Fibroblast of lung (primary cell): ENCODE measurements at regions not wholly inside any gene's neighbourhood (a gene's known extent, or its start where the extent isn't known, plus 50 kb on each side); places are given as distances from the start of the nearest gene placed in this dataset.

ENCODE experiments used
- DNase-seq, 2 donors: peaks; one replicate each; pipeline versions ENCODE4 v3.0.0 to v3.0.0-alpha.2; 2010; ENCODE audit warnings: low read depth in 2 of 2
- H2AFZ ChIP-seq: 2 replicates; pipeline ENCODE4 v1.5.1; 2012; ENCODE audit warnings: low read length, control low read depth, inconsistent platforms
- H3K27ac ChIP-seq: 2 replicates; pipeline ENCODE4 v1.5.1; 2011; ENCODE audit warnings: low read length, control low read depth; ENCODE audit not compliant: insufficient read depth
- H3K27me3 ChIP-seq: 2 replicates; pipeline ENCODE4 v1.5.1; 2011; ENCODE audit warnings: mild to moderate bottlenecking, low read length; ENCODE audit not compliant: control insufficient read depth, insufficient read depth
- H3K36me3 ChIP-seq: 2 replicates; pipeline ENCODE4 v1.5.1; 2011; ENCODE audit warnings: low read length; ENCODE audit not compliant: control insufficient read depth, insufficient read depth
- H3K4me1 ChIP-seq: 2 replicates; pipeline ENCODE4 v1.5.1; 2011; ENCODE audit warnings: low read length; ENCODE audit not compliant: control insufficient read depth, insufficient read depth; ENCODE audit errors: extremely low read depth
- H3K4me2 ChIP-seq: 2 replicates; pipeline ENCODE4 v1.5.1; 2011; ENCODE audit warnings: low read length, control low read depth; ENCODE audit not compliant: insufficient read depth; ENCODE audit errors: extremely low read depth
- H3K4me3 ChIP-seq, 4 experiments: fragments of 200-600 bp in 1 of 4; sonication (generic) in 1 of 4; replicated peaks in 1 of 4; 2 replicates each; pipeline ENCODE4 v1.5.1; 2011 to 2016; ENCODE audit warnings: low read length in 4 of 4, low read depth in 3 of 4, mild to moderate bottlenecking in 3 of 4, control low read depth in 2 of 4, inconsistent platforms in 1 of 4, mixed read lengths in 1 of 4; ENCODE audit not compliant: insufficient read depth in 1 of 4; ENCODE audit errors: control extremely low read depth in 1 of 4
- H3K79me2 ChIP-seq: 2 replicates; pipeline ENCODE4 v1.5.1; 2012; ENCODE audit warnings: mild to moderate bottlenecking, low read length, inconsistent platforms; ENCODE audit not compliant: control insufficient read depth, insufficient read depth
- H3K9ac ChIP-seq: 2 replicates; pipeline ENCODE4 v1.5.1; 2011; ENCODE audit warnings: mild to moderate bottlenecking, low read length, control low read depth; ENCODE audit not compliant: insufficient read depth
- H3K9me3 ChIP-seq: 2 replicates; pipeline ENCODE4 v1.5.1; 2012; ENCODE audit warnings: low read depth, low read length; ENCODE audit not compliant: control insufficient read depth, insufficient read depth
- H4K20me1 ChIP-seq: 2 replicates; pipeline ENCODE4 v1.5.1; 2011; ENCODE audit warnings: low read length; ENCODE audit not compliant: control insufficient read depth, insufficient read depth; ENCODE audit errors: extremely low read depth
- EZH2 ChIP-seq: IDR thresholded peaks from 2 replicates; pipeline ENCODE4 v1.5.1; 2012; ENCODE audit warnings: low read length, control low read depth, mild to moderate bottlenecking; ENCODE audit errors: missing control alignments
- TF ChIP-seq, protein P1 (sequence below), 2 donors: IDR thresholded peaks in 1 of 2; conservative IDR thresholded peaks in 1 of 2; 1 replicate in 1 of 2; 2 replicates in 1 of 2; pipeline ENCODE4 v1.5.1; 2011 to 2012; ENCODE audit warnings: low read length in 2 of 2, control low read depth in 1 of 2, inconsistent platforms in 1 of 2, low read depth in 1 of 2, mild to moderate bottlenecking in 1 of 2

- Histone ChIP-seq H3K4me2 (no peak overlapping the region), H3K9ac (no peak overlapping the region), H3K36me3 (no peaks in the 10 kb centered on the region), H3K27me3 (no peaks in the 10 kb centered on the region), H3K27ac (no peak overlapping the region), H3K4me1 (no peaks in the 10 kb centered on the region), H3K79me2 (no peaks in the 10 kb centered on the region), H4K20me1 (no peaks in the 10 kb centered on the region), H2AFZ (no peak overlapping the region), H3K4me3 (no peak overlapping the region), H3K9me3 (no peaks in the 10 kb centered on the region)
- TF ChIP-seq, protein P1, sequence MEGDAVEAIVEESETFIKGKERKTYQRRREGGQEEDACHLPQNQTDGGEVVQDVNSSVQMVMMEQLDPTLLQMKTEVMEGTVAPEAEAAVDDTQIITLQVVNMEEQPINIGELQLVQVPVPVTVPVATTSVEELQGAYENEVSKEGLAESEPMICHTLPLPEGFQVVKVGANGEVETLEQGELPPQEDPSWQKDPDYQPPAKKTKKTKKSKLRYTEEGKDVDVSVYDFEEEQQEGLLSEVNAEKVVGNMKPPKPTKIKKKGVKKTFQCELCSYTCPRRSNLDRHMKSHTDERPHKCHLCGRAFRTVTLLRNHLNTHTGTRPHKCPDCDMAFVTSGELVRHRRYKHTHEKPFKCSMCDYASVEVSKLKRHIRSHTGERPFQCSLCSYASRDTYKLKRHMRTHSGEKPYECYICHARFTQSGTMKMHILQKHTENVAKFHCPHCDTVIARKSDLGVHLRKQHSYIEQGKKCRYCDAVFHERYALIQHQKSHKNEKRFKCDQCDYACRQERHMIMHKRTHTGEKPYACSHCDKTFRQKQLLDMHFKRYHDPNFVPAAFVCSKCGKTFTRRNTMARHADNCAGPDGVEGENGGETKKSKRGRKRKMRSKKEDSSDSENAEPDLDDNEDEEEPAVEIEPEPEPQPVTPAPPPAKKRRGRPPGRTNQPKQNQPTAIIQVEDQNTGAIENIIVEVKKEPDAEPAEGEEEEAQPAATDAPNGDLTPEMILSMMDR (conservative IDR thresholded peaks at IDR 0.05 in 1 of 2, IDR thresholded peaks at IDR 0.05 in 1 of 2; ENCODE audit: low read depth in 1 of 2, low read length in 2 of 2) = no peak
- TF ChIP-seq EZH2 = no peak
- DNase-seq = no peak
Observed at GRCh38 chr13:65756071-65756671, 1474.0 kb downstream of the PCDH9 start.

DNA sequence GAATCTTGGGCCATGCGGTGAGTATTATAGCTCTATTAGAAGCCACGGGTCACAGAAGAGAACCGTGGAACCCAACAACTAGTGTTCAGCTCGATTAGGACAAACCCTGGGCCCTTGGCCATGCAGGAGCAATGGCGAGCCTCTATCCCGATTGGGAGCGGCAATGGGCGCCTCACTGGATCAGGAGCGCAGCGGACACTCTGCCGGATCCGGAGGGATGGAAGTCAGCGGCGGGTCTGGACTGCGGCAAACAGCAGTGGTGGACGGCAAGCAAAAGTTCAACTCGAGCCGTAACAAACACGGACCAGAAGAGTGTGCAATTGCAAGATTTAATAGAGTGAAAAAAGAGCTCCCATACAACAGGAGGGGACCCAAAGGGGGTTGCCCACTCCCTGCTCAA is 1481.9 kb downstream of the PCDH9 start:
- Histone ChIP-seq H3K4me3 (no peak overlapping the region), H2AFZ (no peak overlapping the region), H4K20me1 (no peaks in the 10 kb centered on the region), H3K27me3 (no peaks in the 10 kb centered on the region), H3K9me3 (no peaks in the 10 kb centered on the region), H3K27ac (no peak overlapping the region), H3K4me1 (no peaks in the 10 kb centered on the region), H3K4me2 (no peak overlapping the region), H3K36me3 (no peaks in the 10 kb centered on the region), H3K9ac (no peak overlapping the region), H3K79me2 (no peaks in the 10 kb centered on the region)
- no peak for DNase-seq
- TF ChIP-seq, protein P1 (conservative IDR thresholded peaks at IDR 0.05 in 1 of 2, IDR thresholded peaks at IDR 0.05 in 1 of 2; ENCODE audit: low read depth in 1 of 2, low read length in 2 of 2) = no peak
- TF ChIP-seq EZH2 = no peak

- no peaks in the 10 kb centered on the region for H3K27me3 ChIP-seq
- H3K36me3 ChIP-seq = no peaks in the 10 kb centered on the region
- H2AFZ ChIP-seq = no peak overlapping the region
- no peak overlapping the region for H3K4me2 ChIP-seq
- H3K27ac ChIP-seq = no peak overlapping the region
- no peak overlapping the region for H3K4me3 ChIP-seq
- peak in 1 of 2 donors; percentile 79 for DNase-seq
- H3K9ac ChIP-seq = no peak overlapping the region
- no peaks in the 10 kb centered on the region for H3K4me1 ChIP-seq
- no peak for TF ChIP-seq EZH2
- no peaks in the 10 kb centered on the region for H3K79me2 ChIP-seq
- H3K9me3 ChIP-seq = no peaks in the 10 kb centered on the region
- no peaks in the 10 kb centered on the region for H4K20me1 ChIP-seq
Observed at GRCh38 chr13:65746406-65746921, 1483.7 kb downstream of the PCDH9 start.
